ENCODE measurements at regions not wholly inside any gene's neighbourhood (a gene's known extent, or its start where the extent isn't known, plus 50 kb on each side); places are given as distances from the start of the nearest gene placed in this dataset.
A peak's percentile ranks its signal among the peaks of the same experiment; 100 is the strongest.
"Not testable (repeated sequence)": the region's sequence is repeated elsewhere in the genome, so short reads cannot be mapped to it uniquely, and the experiment has no call there.

GRCh38 chr10:32139223-32140073 lies 83.2 kb upstream of the KIF5B start:
- H3F3A ChIP-seq (ENCODE audit: low read length, unreplicated experiment), result no peaks in the 10 kb centered on the region
- DNase-seq (peak; percentile 92), ATAC-seq (peak; percentile 100)
- no peaks in the 10 kb centered on the region for H3K9me2 ChIP-seq (replicated peaks; ENCODE audit: low read length)
- H3K9me3 ChIP-seq (ENCODE audit: low read length), result no peaks in the 10 kb centered on the region
- peak overlapping the region; percentile 85 for H3K27ac ChIP-seq (ENCODE audit: low read length)
- intact Hi-C loops (cut with micrococcal nuclease), result loop anchor here (2.0 kb wide), 1 partner anchor 67 kb away; no protein-coding TSS in a partner anchor
- ChIA-PET CTCF (interaction anchor here (0.6 to 0.7 kb wide), 2 partner anchors 365 to 405 kb away, joined by 3 to 11 read pairs; no protein-coding TSS in a partner anchor), POLR2A (ENCODE audit: unreplicated experiment) (interaction anchor here (0.6 kb wide), 1 partner anchor 622 kb away, joined by 3 read pairs; no protein-coding TSS in a partner anchor)
- peak overlapping the region; percentile 69 for H3K4me2 ChIP-seq (ENCODE audit: low read length)
- H3K27me3 ChIP-seq (ENCODE audit: low read length), result no peaks in the 10 kb centered on the region
- peak overlapping the region; percentile 34 for H3K9ac ChIP-seq (ENCODE audit: low read length)
- no peaks in the 10 kb centered on the region for H3K79me2 ChIP-seq (ENCODE audit: low read length)
- H3K4me3 ChIP-seq (ENCODE audit: low read length), result peak overlapping the region; percentile 33; the same call in 1 of the 2 replicates
- H4K20me1 ChIP-seq (ENCODE audit: low read length), result no peaks in the 10 kb centered on the region
- no TSS peak for BruUV-seq (replicated peaks)
- peak overlapping the region; percentile 78 for H2AFZ ChIP-seq (ENCODE audit: low read length)
- TF ChIP-seq CTCF (conservative IDR thresholded peaks at IDR 0.05; ENCODE audit: low read depth, low read length), result no peak; the same call in 1 of the 2 replicates
- TF ChIP-seq EZH2phosphoT487 (IDR thresholded peaks at IDR 0.05; ENCODE audit: borderline replicate concordance, low read length), result no peak
- TF ChIP-seq EZH2 (IDR thresholded peaks at IDR 0.05; ENCODE audit: low read length, unreplicated experiment), result no peak
- no peaks in the 10 kb centered on the region for H3K36me3 ChIP-seq (ENCODE audit: low read depth, low read length)
- peaks cover 16% of the 10 kb centered on the region for H3K4me1 ChIP-seq (ENCODE audit: insufficient read depth, low read length)

GRCh38 chr10:32136927-32137326 lies 80.7 kb upstream of the KIF5B start:
- H3K9ac ChIP-seq (ENCODE audit: low read length); H3K27ac ChIP-seq (ENCODE audit: low read length); H3K79me2 ChIP-seq (ENCODE audit: low read length); BruUV-seq (replicated peaks); H3K9me2 ChIP-seq (replicated peaks; ENCODE audit: low read length); H3K4me2 ChIP-seq (ENCODE audit: low read length); H3K27me3 ChIP-seq (ENCODE audit: low read length); H2AFZ ChIP-seq (ENCODE audit: low read length); intact Hi-C loops (cut with micrococcal nuclease); ATAC-seq; H3K36me3 ChIP-seq (ENCODE audit: low read depth, low read length); H4K20me1 ChIP-seq (ENCODE audit: low read length); CTCF ChIA-PET; H3F3A ChIP-seq (ENCODE audit: low read length, unreplicated experiment); H3K4me3 ChIP-seq (ENCODE audit: low read length); DNase-seq; H3K9me3 ChIP-seq (ENCODE audit: low read length): not testable (repeated sequence)
- H3K4me1 ChIP-seq (ENCODE audit: insufficient read depth, low read length), result peaks cover 17% of the 10 kb centered on the region
- POLR2A ChIA-PET (ENCODE audit: unreplicated experiment), result interaction anchor here (0.5 kb wide), 1 partner anchor 60 kb away, joined by 4 read pairs; no protein-coding TSS in a partner anchor

GRCh38 chr10:32135796-32136195 lies 79.6 kb upstream of the KIF5B start:
- H3F3A ChIP-seq (ENCODE audit: low read length, unreplicated experiment); H3K79me2 ChIP-seq (ENCODE audit: low read length); H3K4me2 ChIP-seq (ENCODE audit: low read length); CTCF ChIA-PET; H3K27ac ChIP-seq (ENCODE audit: low read length); ATAC-seq; DNase-seq; BruUV-seq (replicated peaks); H3K9me2 ChIP-seq (replicated peaks; ENCODE audit: low read length); H3K9ac ChIP-seq (ENCODE audit: low read length); H4K20me1 ChIP-seq (ENCODE audit: low read length); H3K27me3 ChIP-seq (ENCODE audit: low read length); H3K36me3 ChIP-seq (ENCODE audit: low read depth, low read length); intact Hi-C loops (cut with micrococcal nuclease); POLR2A ChIA-PET (ENCODE audit: unreplicated experiment); H2AFZ ChIP-seq (ENCODE audit: low read length); H3K4me3 ChIP-seq (ENCODE audit: low read length); H3K9me3 ChIP-seq (ENCODE audit: low read length): not testable (repeated sequence)
- peaks cover 28% of the 10 kb centered on the region for H3K4me1 ChIP-seq (ENCODE audit: insufficient read depth, low read length)
